M059J (cell line): ENCODE measurements at regions not wholly inside any gene's neighbourhood (a gene's known extent, or its start where the extent isn't known, plus 50 kb on each side); places are given as distances from the start of the nearest gene placed in this dataset.

ENCODE experiments used
- DNase-seq: peaks from one replicate; pipeline ENCODE4 v3.0.0-alpha.2; 2012; ENCODE audit warnings: low read depth

GRCh38 chr9:88034964-88035363 lies 60.6 kb upstream of the CDK20 start:
- no peak for DNase-seq

DNA sequence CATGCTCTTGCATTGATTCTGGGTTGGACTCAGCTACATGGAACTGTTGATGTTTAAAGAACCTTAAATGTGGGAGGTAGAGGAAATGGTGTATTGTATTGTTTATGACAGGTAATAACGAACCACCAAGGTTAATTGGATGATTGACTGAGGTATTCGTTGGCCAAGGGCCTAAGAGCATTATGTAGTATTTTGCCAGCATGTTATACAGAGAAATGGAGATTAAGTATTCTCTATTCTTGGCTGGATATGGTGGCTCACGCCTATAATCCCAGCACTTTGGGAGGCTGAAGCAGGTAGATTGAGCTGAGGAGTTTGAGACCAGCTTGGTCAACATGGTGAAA lies 59.0 kb upstream of the CDK20 start:
- DNase-seq: no peak

- DNase-seq: no peak
Measured at GRCh38 chr9:88028338-88028737, 54.0 kb upstream of the CDK20 start.

DNA sequence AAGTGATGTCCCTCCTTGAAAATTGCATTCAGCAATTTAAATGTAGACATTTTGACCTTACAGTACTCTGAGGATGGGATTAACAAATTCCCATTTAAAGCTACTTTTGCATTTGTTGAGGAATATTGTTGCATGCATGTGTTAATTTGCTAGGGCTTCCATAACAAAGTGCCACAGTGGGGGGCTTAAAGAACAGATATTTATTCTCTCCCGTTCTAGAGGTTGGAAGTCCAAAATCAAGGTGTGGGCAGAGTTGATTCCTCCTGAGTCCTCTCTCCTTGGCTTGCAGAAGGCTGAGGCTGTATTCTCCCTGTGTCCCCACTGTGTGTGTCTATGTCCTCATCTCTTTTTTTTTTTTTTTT lies 51.8 kb upstream of the CDK20 start:
- no peak for DNase-seq

DNA sequence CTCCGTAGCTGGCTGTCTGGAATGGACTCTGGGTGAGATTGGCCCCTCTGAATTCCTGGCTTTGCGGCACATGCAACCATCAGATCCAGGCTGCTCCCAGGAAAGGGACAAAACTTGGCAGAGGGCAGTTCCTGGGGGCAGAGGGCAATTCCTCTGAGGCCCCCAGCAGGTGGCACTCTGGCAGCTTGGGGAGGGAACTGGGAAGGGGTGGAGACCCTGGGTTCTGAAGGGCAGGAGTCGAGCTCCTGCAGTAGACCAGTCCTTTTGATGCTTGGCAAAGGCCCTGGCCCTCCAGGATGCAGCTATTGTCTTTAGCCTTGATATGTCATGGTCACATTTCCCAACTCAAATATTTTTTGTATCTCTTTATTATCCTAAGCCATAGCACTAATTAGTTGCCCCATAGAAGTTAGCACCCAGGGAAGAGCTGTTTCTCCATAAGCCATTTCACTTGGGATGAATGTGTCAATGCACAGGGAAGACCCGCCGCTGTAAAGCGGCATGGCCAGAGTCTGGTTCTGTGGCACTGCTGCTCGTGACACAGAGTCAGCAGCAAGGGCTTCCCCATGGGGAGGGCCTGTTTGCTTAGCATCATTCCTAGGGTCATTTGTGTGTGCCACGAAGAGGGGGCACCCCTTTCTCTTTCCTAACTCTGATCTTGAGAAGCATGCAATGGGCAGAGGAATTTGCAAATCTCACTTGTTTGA lies 51.2 kb upstream of the CDK20 start:
- no peak for DNase-seq

GRCh38 chr9:88024896-88025295 lies 50.6 kb upstream of the CDK20 start:
- DNase-seq: no peak
